Ectodermal cell (in vitro differentiated cells): ENCODE measurements at regions not wholly inside any gene's neighbourhood (a gene's known extent, or its start where the extent isn't known, plus 50 kb on each side); places are given as distances from the start of the nearest gene placed in this dataset.

Experiments
- H3K27ac ChIP-seq: 2 replicates; pipeline ENCODE4 v1.7.0; 2013; ENCODE audit warnings: mild to moderate bottlenecking, low read depth, low read length; ENCODE audit not compliant: insufficient read depth, poor library complexity, severe bottlenecking
- H3K27me3 ChIP-seq: 2 replicates; pipeline ENCODE4 v1.7.0; 2013; ENCODE audit warnings: mild to moderate bottlenecking, low read length; ENCODE audit not compliant: insufficient read depth, control insufficient read depth, poor library complexity, severe bottlenecking
- H3K36me3 ChIP-seq: one replicate; pipeline ENCODE4 v1.7.0; 2013; ENCODE audit warnings: low read length; ENCODE audit not compliant: control insufficient read depth, insufficient read depth
- H3K4me1 ChIP-seq: one replicate; pipeline ENCODE4 v1.7.0; 2013; ENCODE audit warnings: low read length; ENCODE audit not compliant: control insufficient read depth, insufficient read depth
- H3K4me3 ChIP-seq: 2 replicates; pipeline ENCODE4 v1.7.0; 2013; ENCODE audit warnings: low read depth, low read length, control low read depth; ENCODE audit not compliant: insufficient read depth
- H3K9me3 ChIP-seq: 2 replicates; pipeline ENCODE4 v1.7.0; 2013; ENCODE audit warnings: mild to moderate bottlenecking, low read length, moderate library complexity; ENCODE audit not compliant: control insufficient read depth
- WGBS, 2 experiments: methylation state at CpG; one replicate each; pipeline ENCODE4 v1.1.7; 2013; ENCODE audit warnings: missing lambda C conversion rate in 2 of 2; 5-methylcytosine and 5-hydroxymethylcytosine counted together

DNA sequence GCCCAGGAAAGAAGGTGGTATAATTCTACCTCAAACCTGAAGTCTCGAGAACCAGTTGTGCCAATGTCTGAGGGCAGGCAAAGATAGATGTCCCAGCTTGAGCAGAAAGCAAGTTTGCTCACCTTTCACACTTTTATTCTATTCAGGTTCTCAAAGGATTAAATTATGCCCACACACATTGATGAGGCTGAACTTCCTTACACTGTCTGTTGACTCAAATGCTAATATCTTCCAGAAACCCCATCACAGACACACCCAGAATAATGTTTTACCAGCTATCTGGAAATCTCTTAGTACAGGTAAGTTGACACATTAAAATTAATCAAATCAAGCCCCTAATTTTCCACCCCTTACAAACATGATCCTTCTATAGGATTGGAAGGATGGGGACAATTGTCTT, 605.7 kb downstream of the NUF2 start:
- no peaks in the 10 kb centered on the region for H3K27me3 ChIP-seq
- no peak overlapping the region for H3K27ac ChIP-seq
- no peaks in the 10 kb centered on the region for H3K4me1 ChIP-seq
- WGBS, 2 experiments, result 93 to 98% methylated on average over 1 of the region's 1 CpG
- no peaks in the 10 kb centered on the region for H3K36me3 ChIP-seq
- H3K9me3 ChIP-seq, result no peaks in the 10 kb centered on the region
- no peak overlapping the region for H3K4me3 ChIP-seq

- no peaks in the 10 kb centered on the region for H3K4me1 ChIP-seq
- no peak overlapping the region for H3K4me3 ChIP-seq
- no peaks in the 10 kb centered on the region for H3K27me3 ChIP-seq
- no peak overlapping the region for H3K27ac ChIP-seq
- H3K9me3 ChIP-seq, result no peaks in the 10 kb centered on the region
- H3K36me3 ChIP-seq, result no peaks in the 10 kb centered on the region
Observed at GRCh38 chr1:163928069-163928468, 606.3 kb downstream of the NUF2 start.

DNA sequence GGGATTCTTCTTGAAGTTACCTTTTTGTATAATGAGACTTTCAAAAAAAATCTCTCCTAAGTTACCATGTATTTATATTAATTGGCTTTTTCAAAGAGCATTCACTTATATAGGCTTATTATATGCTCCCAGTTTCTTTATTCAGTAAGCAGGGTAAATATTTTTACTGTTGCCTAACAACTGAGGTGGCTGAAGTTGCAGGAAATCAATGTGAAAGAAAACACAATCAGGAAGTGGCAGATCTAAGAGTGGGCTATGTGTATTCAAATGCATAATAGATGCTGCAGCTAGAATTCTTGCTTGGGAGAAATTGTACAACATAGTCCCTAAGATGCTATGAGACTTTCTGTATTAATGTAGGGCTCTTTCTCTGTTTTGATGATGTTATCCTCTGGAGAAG, 606.9 kb downstream of the NUF2 start:
- H3K4me1 ChIP-seq, result no peaks in the 10 kb centered on the region
- H3K36me3 ChIP-seq, result no peaks in the 10 kb centered on the region
- H3K27me3 ChIP-seq, result no peaks in the 10 kb centered on the region
- no peak overlapping the region for H3K4me3 ChIP-seq
- H3K9me3 ChIP-seq, result no peaks in the 10 kb centered on the region
- no peak overlapping the region for H3K27ac ChIP-seq

GRCh38 chr1:163932901-163933300, 611.1 kb downstream of the NUF2 start:
- Histone ChIP-seq H3K9me3 (no peaks in the 10 kb centered on the region), H3K27me3 (no peaks in the 10 kb centered on the region), H3K4me3 (no peak overlapping the region), H3K27ac (no peak overlapping the region), H3K36me3 (no peaks in the 10 kb centered on the region), H3K4me1 (no peaks in the 10 kb centered on the region)
- 88 to 89% methylated on average over 3 of the region's 3 CpGs for WGBS, 2 experiments

DNA sequence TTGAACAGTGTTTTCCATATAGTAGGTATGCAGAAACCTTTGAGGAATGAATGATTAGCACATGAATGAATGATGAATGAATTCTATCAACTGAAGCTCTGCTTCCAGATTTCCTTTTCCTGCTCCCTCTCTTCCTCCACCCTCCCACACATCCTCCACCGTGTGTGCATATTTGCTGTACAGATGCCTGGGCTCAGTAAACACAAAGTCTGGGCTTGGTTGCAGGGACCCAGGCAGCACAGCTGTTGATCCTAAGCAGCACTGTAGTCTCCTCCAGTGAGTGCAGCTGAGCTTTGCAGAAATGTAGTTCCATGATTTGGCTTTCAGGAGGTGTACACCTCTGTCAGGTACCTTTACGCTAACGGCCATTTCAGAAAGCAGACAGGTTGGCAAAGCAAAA, 611.7 kb downstream of the NUF2 start:
- WGBS, 2 experiments, result 88 to 90% methylated on average over 3 of the region's 3 CpGs
- Histone ChIP-seq H3K4me3 (no peak overlapping the region), H3K27ac (no peak overlapping the region), H3K9me3 (no peaks in the 10 kb centered on the region), H3K4me1 (no peaks in the 10 kb centered on the region), H3K27me3 (no peaks in the 10 kb centered on the region), H3K36me3 (no peaks in the 10 kb centered on the region)

DNA sequence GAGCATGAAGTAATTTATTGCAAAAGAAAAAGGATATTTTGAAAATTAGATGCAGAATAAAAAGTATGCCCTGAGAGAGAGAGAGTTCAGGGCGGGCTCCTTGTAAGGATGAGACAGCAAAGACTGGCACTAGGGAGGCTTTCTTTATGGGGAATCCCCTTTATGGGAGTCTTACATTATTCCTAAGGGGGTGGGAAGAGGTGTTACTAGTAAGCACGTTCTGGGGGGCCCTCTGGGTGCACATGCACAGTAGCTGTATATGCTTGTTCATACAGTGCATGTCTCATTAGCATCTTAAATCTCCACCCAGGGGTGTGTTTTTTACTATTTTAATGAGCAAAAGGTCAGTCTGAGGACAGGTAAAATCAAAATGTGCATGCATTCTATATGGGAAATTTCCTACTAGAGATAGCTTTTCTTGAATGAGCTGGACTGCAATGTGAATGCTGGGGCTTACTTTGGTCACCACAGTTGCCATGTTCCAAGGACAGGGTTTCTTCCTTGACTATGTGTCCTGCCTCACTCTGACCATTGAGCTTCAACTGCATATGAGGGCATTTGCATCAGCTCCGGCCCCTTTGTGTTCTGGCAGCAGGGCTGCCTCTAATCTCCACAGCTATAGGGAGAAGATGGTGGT, 614.1 kb downstream of the NUF2 start:
- Histone ChIP-seq H3K27me3 (no peaks in the 10 kb centered on the region), H3K4me1 (no peaks in the 10 kb centered on the region), H3K9me3 (no peaks in the 10 kb centered on the region), H3K27ac (no peak overlapping the region), H3K4me3 (no peak overlapping the region), H3K36me3 (no peaks in the 10 kb centered on the region)
- 94 to 99% methylated on average over 3 of the region's 3 CpGs for WGBS, 2 experiments

DNA sequence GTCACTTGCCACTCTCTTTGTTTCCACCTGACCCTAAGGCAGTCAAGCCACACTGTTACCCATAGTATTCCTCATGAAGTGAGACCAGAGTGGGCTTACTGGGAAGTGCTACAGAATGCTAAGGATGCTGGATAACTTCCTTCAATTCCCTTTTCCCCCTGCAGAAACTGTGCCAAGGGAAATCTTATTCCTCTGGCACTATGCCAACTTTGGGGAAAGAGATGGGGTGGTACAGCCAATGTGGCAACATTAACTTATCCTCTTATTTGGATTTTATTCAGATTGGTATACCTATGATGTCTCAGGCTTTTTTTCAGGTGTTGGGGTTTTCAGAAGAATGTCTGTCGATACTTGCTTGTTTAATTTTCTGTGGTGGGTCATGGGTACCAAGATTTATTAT, 599.4 kb upstream of the PBX1 start:
- Histone ChIP-seq H3K27ac (no peak overlapping the region), H3K4me1 (no peaks in the 10 kb centered on the region), H3K36me3 (no peaks in the 10 kb centered on the region), H3K4me3 (no peak overlapping the region), H3K27me3 (no peaks in the 10 kb centered on the region), H3K9me3 (no peaks in the 10 kb centered on the region)
- no CpG with 5 or more reads among the region's 1 CpG for WGBS, 2 experiments

- Histone ChIP-seq H3K4me1 (no peaks in the 10 kb centered on the region), H3K9me3 (no peaks in the 10 kb centered on the region), H3K27ac (no peak overlapping the region), H3K4me3 (no peak overlapping the region), H3K27me3 (no peaks in the 10 kb centered on the region), H3K36me3 (no peaks in the 10 kb centered on the region)
- WGBS, 2 experiments, result 100% methylated on average over 1 of the region's 2 CpGs; no CpG with 5 or more reads in 1 of the 2 experiments
Observed at GRCh38 chr1:163970151-163970550, 588.8 kb upstream of the PBX1 start.

- H3K4me1 ChIP-seq, result no peaks in the 10 kb centered on the region
- no peaks in the 10 kb centered on the region for H3K27me3 ChIP-seq
- H3K4me3 ChIP-seq, result no peak overlapping the region
- no peaks in the 10 kb centered on the region for H3K9me3 ChIP-seq
- no peaks in the 10 kb centered on the region for H3K36me3 ChIP-seq
- H3K27ac ChIP-seq, result no peak overlapping the region
- WGBS, 2 experiments, result 92 to 100% methylated on average over 2 to 4 of the region's 4 CpGs
Observed at GRCh38 chr1:163970699-163971098, 588.3 kb upstream of the PBX1 start.

GRCh38 chr1:163973586-163973985, 585.4 kb upstream of the PBX1 start:
- Histone ChIP-seq H3K36me3 (no peaks in the 10 kb centered on the region), H3K9me3 (no peaks in the 10 kb centered on the region), H3K27ac (no peak overlapping the region), H3K27me3 (no peaks in the 10 kb centered on the region), H3K4me1 (no peaks in the 10 kb centered on the region), H3K4me3 (no peak overlapping the region)

DNA sequence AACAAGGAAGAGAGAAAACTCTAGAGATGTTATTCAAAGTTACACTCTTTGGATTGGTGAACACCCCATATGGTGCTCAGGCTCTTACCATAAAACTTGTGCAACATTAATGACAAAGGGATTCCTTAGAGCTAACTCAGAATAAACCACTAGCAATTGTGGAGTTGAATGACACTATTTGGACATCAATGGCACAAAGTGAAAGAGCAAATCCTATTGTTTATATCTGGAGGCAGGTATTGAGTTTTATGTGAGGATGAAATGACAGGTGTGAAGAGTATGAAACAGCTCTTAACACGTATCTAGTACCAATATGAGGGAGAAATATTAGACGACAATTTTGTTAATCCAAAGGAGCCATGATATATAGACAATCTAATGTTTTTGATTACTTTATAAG, 584.9 kb upstream of the PBX1 start:
- Histone ChIP-seq H3K4me3 (no peak overlapping the region), H3K4me1 (no peaks in the 10 kb centered on the region), H3K27me3 (no peaks in the 10 kb centered on the region), H3K36me3 (no peaks in the 10 kb centered on the region), H3K27ac (no peak overlapping the region), H3K9me3 (no peaks in the 10 kb centered on the region)
- 100% methylated on average over 1 to 2 of the region's 2 CpGs for WGBS, 2 experiments
